Ovary (tissue), 3 donors: ENCODE measurements at regions not wholly inside any gene's neighbourhood (a gene's known extent, or its start where the extent isn't known, plus 50 kb on each side); places are given as distances from the start of the nearest gene placed in this dataset.

Experiments used
- CTCF ChIP-seq, 3 donors: fragments of 450-650 bp in 2 of 3; fragments of 200-600 bp in 1 of 3; IDR thresholded peaks; one replicate each; pipeline versions ENCODE4 v1.5.1 to v1.8.0; 2016 to 2022; ENCODE audit warnings: antibody characterized with exemption in 3 of 3, mild to moderate bottlenecking in 1 of 3
- EP300 ChIP-seq: sonication (generic); formaldehyde crosslinking; IDR thresholded peaks from one replicate; pipeline ENCODE4 v1.6.1; 2017; ENCODE audit warnings: antibody characterized with exemption
- POLR2A ChIP-seq: fragments of 450-650 bp; IDR thresholded peaks from one replicate; pipeline ENCODE4 v1.6.1; 2017; ENCODE audit warnings: antibody characterized with exemption, mild to moderate bottlenecking, moderate library complexity
- donor health status: DM: no; HTN: no; CAD: no.

GRCh38 chr18:987325-988186 lies 82.9 kb downstream of the ADCYAP1 start:
- TF ChIP-seq POLR2A, result no peak
- TF ChIP-seq EP300, result no peak
- TF ChIP-seq CTCF (IDR thresholded peaks at IDR 0.05), result no peak
